MM.1S (cell line): ENCODE measurements at regions not wholly inside any gene's neighbourhood (a gene's known extent, or its start where the extent isn't known, plus 50 kb on each side); places are given as distances from the start of the nearest gene placed in this dataset.

ENCODE experiments used
- DNase-seq: peaks from one replicate; pipeline ENCODE4 v3.0.0-alpha.2; 2015
- H2AFZ ChIP-seq: fragments of 300-600 bp; sonication (generic); 2 replicates; pipeline ENCODE4 v1.6.0; 2016; ENCODE audit warnings: antibody characterized with exemption, low read length
- H3F3A ChIP-seq: fragments of 300-600 bp; sonication (generic); 2 replicates; pipeline ENCODE4 v1.6.1; 2016; ENCODE audit warnings: mild to moderate bottlenecking, antibody characterized with exemption, low read length, moderate library complexity, mixed read lengths; ENCODE audit not compliant: insufficient read depth
- H3K27ac ChIP-seq: fragments of 300-600 bp; sonication (generic); 2 replicates; pipeline ENCODE4 v1.5.1; 2016; ENCODE audit warnings: mild to moderate bottlenecking, low read length
- H3K27me3 ChIP-seq: fragments of 300-600 bp; sonication (generic); replicated peaks from 2 replicates; pipeline ENCODE4 v1.6.0; 2016; ENCODE audit warnings: low read length; ENCODE audit not compliant: insufficient read depth
- H3K36me3 ChIP-seq: fragments of 300-600 bp; sonication (generic); replicated peaks from 2 replicates; pipeline ENCODE4 v1.6.1; 2016; ENCODE audit warnings: mild to moderate bottlenecking, low read length, mixed read lengths; ENCODE audit not compliant: insufficient read depth
- H3K4me1 ChIP-seq: fragments of 300-600 bp; sonication (generic); 2 replicates; pipeline ENCODE4 v1.6.1; 2016; ENCODE audit warnings: low read length, mixed read lengths
- H3K4me2 ChIP-seq: fragments of 300-600 bp; sonication (generic); 2 replicates; pipeline ENCODE4 v1.6.0; 2016; ENCODE audit warnings: low read depth, low read length
- H3K4me3 ChIP-seq: fragments of 300-600 bp; sonication (generic); 2 replicates; pipeline ENCODE4 v1.5.1; 2016; ENCODE audit warnings: low read length, mixed read lengths
- H3K79me2 ChIP-seq: fragments of 300-600 bp; sonication (generic); 2 replicates; pipeline ENCODE4 v1.6.1; 2016; ENCODE audit warnings: mixed run types, low read length, mixed read lengths
- H3K9ac ChIP-seq: fragments of 300-600 bp; sonication (generic); 2 replicates; pipeline ENCODE4 v1.6.1; 2016; ENCODE audit warnings: low read length, mixed read lengths
- H3K9me2 ChIP-seq: fragments of 300-600 bp; sonication (generic); replicated peaks from 2 replicates; pipeline ENCODE4 v1.6.1; 2016; ENCODE audit warnings: mild to moderate bottlenecking, low read length, mixed read lengths; ENCODE audit not compliant: insufficient read depth
- H3K9me3 ChIP-seq: fragments of 300-600 bp; sonication (generic); replicated peaks from 2 replicates; pipeline ENCODE4 v1.6.1; 2016; ENCODE audit warnings: mild to moderate bottlenecking, low read length, mixed read lengths; ENCODE audit not compliant: insufficient read depth
- H4K20me1 ChIP-seq: fragments of 300-600 bp; sonication (generic); 2 replicates; pipeline ENCODE4 v1.6.1; 2016; ENCODE audit warnings: mild to moderate bottlenecking, low read length, moderate library complexity, mixed read lengths; ENCODE audit not compliant: insufficient read depth
- CTCF ChIP-seq: fragments of 300-600 bp; sonication (generic); IDR thresholded peaks from 2 replicates; pipeline ENCODE4 v1.5.1; 2016; ENCODE audit warnings: antibody characterized with exemption, low read length, mixed read lengths
- EZH2 ChIP-seq: fragments of 300-600 bp; sonication (generic); optimal IDR thresholded peaks from 2 replicates; pipeline ENCODE3; 2017; ENCODE audit warnings: low read depth, mild to moderate bottlenecking, antibody characterized with exemption, low read length, mixed read lengths
- EZH2phosphoT487 ChIP-seq: fragments of 300-600 bp; sonication (generic); IDR thresholded peaks from 2 replicates; pipeline ENCODE4 v1.6.1; 2018; ENCODE audit warnings: antibody characterized with exemption, low read length

- no peaks in the 10 kb centered on the region for H3K9me2 ChIP-seq
- H3K4me3 ChIP-seq = no peak overlapping the region
These were observed 108.0 kb upstream of the TANK start for GRCh38 chr2:161052214-161052613.

GRCh38 chr2:161055289-161055688, 104.9 kb upstream of the TANK start:
- Histone ChIP-seq H2AFZ (no peak overlapping the region), H4K20me1 (no peaks in the 10 kb centered on the region), H3K4me3 (no peak overlapping the region), H3K36me3 (no peaks in the 10 kb centered on the region), H3K9me2 (no peaks in the 10 kb centered on the region), H3K79me2 (no peaks in the 10 kb centered on the region), H3F3A (no peaks in the 10 kb centered on the region), H3K4me2 (no peak overlapping the region), H3K9me3 (no peaks in the 10 kb centered on the region), H3K9ac (no peak overlapping the region), H3K27me3 (no peaks in the 10 kb centered on the region), H3K27ac (no peak overlapping the region), H3K4me1 (no peaks in the 10 kb centered on the region)
- DNase-seq = no peak
- TF ChIP-seq EZH2 (no peak), CTCF (no peak), EZH2phosphoT487 (no peak)

More at GRCh38 chr2:161052214-161052613, 108.0 kb upstream of the TANK start:
- no peak overlapping the region for H3K9ac ChIP-seq
- no peaks in the 10 kb centered on the region for H3K36me3 ChIP-seq
- H2AFZ ChIP-seq = no peak overlapping the region
- H3K27ac ChIP-seq = no peak overlapping the region
- TF ChIP-seq EZH2 = no peak
- TF ChIP-seq EZH2phosphoT487 = no peak
- TF ChIP-seq CTCF = no peak
- no peaks in the 10 kb centered on the region for H3K79me2 ChIP-seq
- no peaks in the 10 kb centered on the region for H3F3A ChIP-seq
- no peak for DNase-seq
- no peaks in the 10 kb centered on the region for H3K27me3 ChIP-seq
- H4K20me1 ChIP-seq = no peaks in the 10 kb centered on the region
- no peak overlapping the region for H3K4me2 ChIP-seq
- no peaks in the 10 kb centered on the region for H3K4me1 ChIP-seq
- H3K9me3 ChIP-seq = no peaks in the 10 kb centered on the region

- TF ChIP-seq EZH2 (no peak), EZH2phosphoT487 (no peak), CTCF (no peak)
- DNase-seq = no peak
These were observed 100.8 kb upstream of the TANK start for GRCh38 chr2:161059388-161059787.

GRCh38 chr2:161061786-161062185, 98.4 kb upstream of the TANK start:
- Histone ChIP-seq H2AFZ (no peak overlapping the region), H3K9ac (no peak overlapping the region), H3K27me3 (no peaks in the 10 kb centered on the region), H3F3A (no peaks in the 10 kb centered on the region), H3K4me2 (no peak overlapping the region), H3K4me3 (no peak overlapping the region), H3K79me2 (no peaks in the 10 kb centered on the region), H3K36me3 (no peaks in the 10 kb centered on the region), H3K27ac (no peak overlapping the region), H4K20me1 (no peaks in the 10 kb centered on the region), H3K9me3 (no peaks in the 10 kb centered on the region), H3K4me1 (no peaks in the 10 kb centered on the region), H3K9me2 (no peaks in the 10 kb centered on the region)
- TF ChIP-seq CTCF (no peak), EZH2phosphoT487 (no peak), EZH2 (no peak)
- DNase-seq = no peak

More at GRCh38 chr2:161059388-161059787, 100.8 kb upstream of the TANK start:
- Histone ChIP-seq H3K9me3 (no peaks in the 10 kb centered on the region), H3K79me2 (no peaks in the 10 kb centered on the region), H3K27ac (no peak overlapping the region), H3K4me1 (no peaks in the 10 kb centered on the region), H3K9ac (no peak overlapping the region), H3K9me2 (no peaks in the 10 kb centered on the region), H3K36me3 (no peaks in the 10 kb centered on the region), H4K20me1 (no peaks in the 10 kb centered on the region), H3K4me2 (no peak overlapping the region), H3K27me3 (no peaks in the 10 kb centered on the region), H2AFZ (no peak overlapping the region), H3F3A (no peaks in the 10 kb centered on the region), H3K4me3 (no peak overlapping the region)
